ENCODE measurements at regions not wholly inside any gene's neighbourhood (a gene's known extent, or its start where the extent isn't known, plus 50 kb on each side); places are given as distances from the start of the nearest gene placed in this dataset.

- ChIA-PET CTCF (no interaction called here), POLR2A (no interaction called here)
- Histone ChIP-seq H3K4me1 (no peaks in the 10 kb centered on the region), H3K9me3 (no peaks in the 10 kb centered on the region), H3K4me3 (no peak overlapping the region), H3K27ac (no peak overlapping the region), H3K4me2 (no peak overlapping the region)
- 2% methylated on average over 5 of the region's 7 CpGs for WGBS (ENCODE audit: missing lambda C conversion rate)
- no peak for FAIRE-seq
- no peak for DNase-seq (ENCODE audit: low read depth in 1 of 2, low spot score in 1 of 2)
- TF ChIP-seq NFE2L2 (conservative IDR thresholded peaks at IDR 0.05; ENCODE audit: low read length), result no peak
- no peak for TF ChIP-seq CBX2 (IDR thresholded peaks at IDR 0.05; ENCODE audit: borderline replicate concordance, low read depth)
- TF ChIP-seq RARB (CRISPR knock-in tag; IDR thresholded peaks at IDR 0.05), result no peak
- no peak for TF ChIP-seq HEYL (CRISPR knock-in tag; IDR thresholded peaks at IDR 0.05)
- TF ChIP-seq NPAS2 (CRISPR knock-in tag; IDR thresholded peaks at IDR 0.05; ENCODE audit: borderline replicate concordance), result no peak
- TF ChIP-seq RAD21 (conservative IDR thresholded peaks at IDR 0.05 in 1 of 2, IDR thresholded peaks at IDR 0.05 in 1 of 2), result no peak
- no peak for TF ChIP-seq ZC3H11A (IDR thresholded peaks at IDR 0.05)
- TF ChIP-seq PBX3 (IDR thresholded peaks at IDR 0.05), result no peak
- TF ChIP-seq TP53 (CRISPR knock-in tag; IDR thresholded peaks at IDR 0.05), result no peak
- ATAC-seq, result no peak
These were observed 137.3 kb upstream of the CNTN3 start for GRCh38 chr3:74751775-74752174.

- ChIA-PET POLR2A (no interaction called here), CTCF (no interaction called here)
- WGBS (ENCODE audit: missing lambda C conversion rate), result 2% methylated on average over 4 of the region's 4 CpGs
- Histone ChIP-seq H3K4me2 (no peak overlapping the region), H3K4me3 (no peak overlapping the region), H3K4me1 (no peaks in the 10 kb centered on the region), H3K27ac (no peak overlapping the region), H3K9me3 (no peaks in the 10 kb centered on the region)
- ATAC-seq (no peak), DNase-seq (ENCODE audit: low read depth in 1 of 2, low spot score in 1 of 2) (no peak), FAIRE-seq (no peak)
- TF ChIP-seq GATA3 (IDR thresholded peaks at IDR 0.05; ENCODE audit: borderline replicate concordance), result no peak
These were observed 136.4 kb upstream of the CNTN3 start for GRCh38 chr3:74750901-74751300.

DNA sequence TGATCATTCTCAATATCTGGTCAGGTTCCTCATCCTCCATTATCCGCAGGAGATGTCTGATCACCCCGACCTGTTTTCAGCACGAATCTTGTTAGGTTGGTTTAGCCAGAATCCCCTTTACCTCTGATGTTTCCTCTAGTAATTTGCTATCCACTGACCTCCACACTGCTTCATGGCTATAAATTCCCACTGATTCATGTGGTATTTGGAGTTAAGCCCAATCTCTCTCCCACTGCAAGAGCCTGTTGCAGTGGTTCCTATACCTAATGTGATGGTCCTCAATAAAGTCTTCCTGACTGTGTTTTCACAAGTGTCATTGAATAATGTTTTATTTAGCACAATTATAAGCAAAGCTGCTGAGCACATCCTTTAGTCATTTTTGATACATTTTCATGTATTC lies 124.8 kb upstream of the CNTN3 start:
- no peak for DNase-seq (ENCODE audit: low read depth in 1 of 2, low spot score in 1 of 2)
- CTCF ChIA-PET, result no interaction called here

GRCh38 chr3:74722211-74722610 lies 107.8 kb upstream of the CNTN3 start:
- FAIRE-seq (no peak), ATAC-seq (no peak), DNase-seq (ENCODE audit: low read depth in 1 of 2, low spot score in 1 of 2) (no peak)
- Histone ChIP-seq H3K4me1 (no peaks in the 10 kb centered on the region), H3K4me2 (no peak overlapping the region), H3K9me3 (no peaks in the 10 kb centered on the region), H3K4me3 (no peak overlapping the region), H3K27ac (no peak overlapping the region)
- CTCF ChIA-PET, result no interaction called here
- POLR2A ChIA-PET, result no interaction called here
- TF ChIP-seq ESRRA (IDR thresholded peaks at IDR 0.05; ENCODE audit: borderline replicate concordance, low read length) (no peak), BCL3 (IDR thresholded peaks at IDR 0.05) (no peak), RCOR1 (IDR thresholded peaks at IDR 0.05; ENCODE audit: low read depth, low read length) (no peak), CEBPB (IDR thresholded peaks at IDR 0.05) (no peak), EP300 (IDR thresholded peaks at IDR 0.05) (no peak), HEYL (CRISPR knock-in tag; IDR thresholded peaks at IDR 0.05) (no peak), FOSB (CRISPR knock-in tag; IDR thresholded peaks at IDR 0.05) (no peak), FOXS1 (CRISPR knock-in tag; IDR thresholded peaks at IDR 0.05) (no peak), HDAC2 (IDR thresholded peaks at IDR 0.05) (no peak), TP53 (CRISPR knock-in tag; IDR thresholded peaks at IDR 0.05) (no peak), HES2 (IDR thresholded peaks at IDR 0.05) (no peak), RAD21 (conservative IDR thresholded peaks at IDR 0.05 in 1 of 2, IDR thresholded peaks at IDR 0.05 in 1 of 2) (no peak)

More for the DNA sequence above, 124.8 kb upstream of the CNTN3 start:
- 6% methylated on average over 3 of the region's 3 CpGs for WGBS (ENCODE audit: missing lambda C conversion rate)
- FAIRE-seq (no peak), ATAC-seq (no peak)
- Histone ChIP-seq H3K9me3 (no peaks in the 10 kb centered on the region), H3K4me3 (no peak overlapping the region), H3K27ac (no peak overlapping the region), H3K4me1 (no peaks in the 10 kb centered on the region), H3K4me2 (no peak overlapping the region)
- TF ChIP-seq E2F6 (IDR thresholded peaks at IDR 0.05; ENCODE audit: borderline replicate concordance, low read depth) (no peak), FOSL2 (IDR thresholded peaks at IDR 0.05) (no peak), FOSL2 (CRISPR knock-in tag; IDR thresholded peaks at IDR 0.05) (no peak), CHD4 (IDR thresholded peaks at IDR 0.05; ENCODE audit: borderline replicate concordance) (no peak), MYC (IDR thresholded peaks at IDR 0.05; ENCODE audit: borderline replicate concordance, low read length) (no peak), ZFP36 (IDR thresholded peaks at IDR 0.05; ENCODE audit: borderline replicate concordance, partially characterized antibody) (no peak)
- POLR2A ChIA-PET, result no interaction called here
